Spleen (tissue), 11 donors: ENCODE measurements at regions not wholly inside any gene's neighbourhood (a gene's known extent, or its start where the extent isn't known, plus 50 kb on each side); places are given as distances from the start of the nearest gene placed in this dataset.

ENCODE experiments used
- DNase-seq: peaks from one replicate; pipeline ENCODE4 v3.0.0-alpha.2; 2020
- H3K27ac ChIP-seq, 8 donors: fragments of 200-600 bp; sonication (generic) in 7 of 8; 1 replicate in 4 of 8; 2 replicates in 4 of 8; pipeline versions ENCODE4 v1.5.0 to v1.8.0; 2016 to 2021; ENCODE audit warnings: inconsistent platforms in 4 of 8, mild to moderate bottlenecking in 4 of 8, moderate library complexity in 1 of 8
- H3K27me3 ChIP-seq, 7 donors: fragments of 200-600 bp; sonication (generic) in 6 of 7; replicated peaks in 1 of 7; 1 replicate in 4 of 7; 2 replicates in 3 of 7; pipeline versions ENCODE4 v1.5.0 to v1.8.0; 2016 to 2021; ENCODE audit warnings: inconsistent platforms in 3 of 7, mild to moderate bottlenecking in 1 of 7
- H3K36me3 ChIP-seq, 6 donors: fragments of 200-600 bp; sonication (generic) in 5 of 6; 1 replicate in 4 of 6; 2 replicates in 2 of 6; pipeline versions ENCODE4 v1.5.0 to v1.8.0; 2016 to 2021; ENCODE audit warnings: inconsistent platforms in 2 of 6
- H3K4me1 ChIP-seq, 6 donors: fragments of 200-600 bp; sonication (generic) in 5 of 6; 1 replicate in 3 of 6; 2 replicates in 3 of 6; pipeline versions ENCODE4 v1.5.0 to v1.8.0; 2016 to 2021; ENCODE audit warnings: inconsistent platforms in 3 of 6
- H3K4me3 ChIP-seq, 8 donors: fragments of 200-600 bp; sonication (generic) in 7 of 8; 1 replicate in 4 of 8; 2 replicates in 4 of 8; pipeline versions ENCODE4 v1.5.0 to v1.8.0; 2016 to 2021; ENCODE audit warnings: inconsistent platforms in 4 of 8, mild to moderate bottlenecking in 4 of 8, moderate library complexity in 2 of 8
- H3K9me3 ChIP-seq, 8 donors: fragments of 200-600 bp; sonication (generic) in 7 of 8; 1 replicate in 4 of 8; 2 replicates in 4 of 8; pipeline versions ENCODE4 v1.5.0 to v1.8.0; 2016 to 2021; ENCODE audit warnings: inconsistent platforms in 4 of 8
- CTCF ChIP-seq, 11 experiments: fragments of 200-600 bp in 7 of 11; fragments of 450-650 bp in 4 of 11; sonication (generic) in 4 of 11; IDR thresholded peaks in 8 of 11; conservative IDR thresholded peaks in 3 of 11; 1 replicate in 7 of 11; 2 replicates in 4 of 11; pipeline versions ENCODE4 v1.4.0 to v1.8.0; 2016 to 2021; ENCODE audit warnings: antibody characterized with exemption in 11 of 11, inconsistent platforms in 4 of 11, mild to moderate bottlenecking in 1 of 11
- POLR2A ChIP-seq, 3 donors: fragments of 450-650 bp; IDR thresholded peaks; one replicate each; pipeline ENCODE4 v1.5.1; 2017; ENCODE audit warnings: antibody characterized with exemption in 3 of 3, mild to moderate bottlenecking in 1 of 3
- POLR2AphosphoS5 ChIP-seq, 3 donors: sonication (generic); formaldehyde crosslinking; IDR thresholded peaks; one replicate each; pipeline ENCODE4 v1.5.1; 2017; ENCODE audit warnings: antibody characterized with exemption in 3 of 3
- WGBS, 5 donors: extraction: QIAGEN DNeasy Blood & Tissue Kit in 3 of 5; methylation state at CpG; one replicate each; pipeline versions ENCODE4 v1.1.5 to v1.1.7; 2013 to 2018; 5-methylcytosine and 5-hydroxymethylcytosine counted together
- intact Hi-C: fragments of 100-400 bp; cut with DNase I; formaldehyde crosslinking; loops from one replicate; pipeline ENCODE4 v1.15.0; 2023; ENCODE audit warnings: low total_unique reads
- donor health status: healthy with polysubstance abuse.
- donor health status: DM: no; HTN: no; CAD: no; lungs with moderate emphysema.
- donor health status: DM: no; HTN: no; CAD: no.
- donor health status: Bipolar disorder and iron deficiency.
- donor health status: healthy.
- donor health status: DM: no; HTN: no; CAD: no.
- donor health status: DM: yes; HTN: yes; CAD: no.

GRCh38 chr2:33933203-33933602, 334.1 kb upstream of the FAM98A start:
- no peaks in the 10 kb centered on the region for H3K9me3 ChIP-seq
- no peaks in the 10 kb centered on the region for H3K27me3 ChIP-seq
- DNase-seq: no peak
- no peaks in the 10 kb centered on the region for H3K36me3 ChIP-seq
- no peak overlapping the region for H3K27ac ChIP-seq
- H3K4me1 ChIP-seq: no peaks in the 10 kb centered on the region
- intact Hi-C loops: no loop called here
- TF ChIP-seq POLR2A (IDR thresholded peaks at IDR 0.05): no peak
- no peak for TF ChIP-seq POLR2AphosphoS5 (IDR thresholded peaks at IDR 0.05)
- H3K4me3 ChIP-seq: no peak overlapping the region

- no peak for TF ChIP-seq CTCF (IDR thresholded peaks at IDR 0.05 in 8 of 11, conservative IDR thresholded peaks at IDR 0.05 in 3 of 11)
- TF ChIP-seq POLR2AphosphoS5 (IDR thresholded peaks at IDR 0.05): no peak
- no peak for TF ChIP-seq POLR2A (IDR thresholded peaks at IDR 0.05)
- DNase-seq: no peak
- intact Hi-C loops: no loop called here
- H3K9me3 ChIP-seq: no peaks in the 10 kb centered on the region
- no peak overlapping the region for H3K27ac ChIP-seq
- H3K4me1 ChIP-seq: no peaks in the 10 kb centered on the region
- no peaks in the 10 kb centered on the region for H3K36me3 ChIP-seq
- 86 to 90% (median 88%) methylated on average over 3 of the region's 3 CpGs for WGBS, 5 donors
- H3K4me3 ChIP-seq: no peak overlapping the region
- no peaks in the 10 kb centered on the region for H3K27me3 ChIP-seq
Observed at GRCh38 chr2:33931164-33931563, 332.1 kb upstream of the FAM98A start.

- Histone ChIP-seq H3K4me1 (no peaks in the 10 kb centered on the region), H3K4me3 (no peak overlapping the region), H3K27me3 (no peaks in the 10 kb centered on the region), H3K9me3 (no peaks in the 10 kb centered on the region), H3K27ac (no peak overlapping the region), H3K36me3 (no peaks in the 10 kb centered on the region)
- no peak for DNase-seq
- no peak for TF ChIP-seq CTCF (IDR thresholded peaks at IDR 0.05 in 8 of 11, conservative IDR thresholded peaks at IDR 0.05 in 3 of 11)
- no peak for TF ChIP-seq POLR2AphosphoS5 (IDR thresholded peaks at IDR 0.05)
- TF ChIP-seq POLR2A (IDR thresholded peaks at IDR 0.05): no peak
- intact Hi-C loops: no loop called here
- 73 to 87% (median 84%) methylated on average over 4 of the region's 4 CpGs for WGBS, 5 donors
Observed at GRCh38 chr2:33929467-33929866, 330.4 kb upstream of the FAM98A start.

- H3K27me3 ChIP-seq: no peaks in the 10 kb centered on the region
- H3K4me1 ChIP-seq: no peaks in the 10 kb centered on the region
- WGBS, 5 donors: 81 to 95% (median 84%) methylated on average over 1 of the region's 1 CpG
- DNase-seq: no peak
- no peak for TF ChIP-seq CTCF (IDR thresholded peaks at IDR 0.05 in 8 of 11, conservative IDR thresholded peaks at IDR 0.05 in 3 of 11)
- TF ChIP-seq POLR2A (IDR thresholded peaks at IDR 0.05): no peak
- no peaks in the 10 kb centered on the region for H3K36me3 ChIP-seq
- intact Hi-C loops: no loop called here
- H3K4me3 ChIP-seq: no peak overlapping the region
- H3K27ac ChIP-seq: no peak overlapping the region
- no peaks in the 10 kb centered on the region for H3K9me3 ChIP-seq
Observed at GRCh38 chr2:33927756-33928155, 328.7 kb upstream of the FAM98A start.

GRCh38 chr2:33925311-33925710, 326.2 kb upstream of the FAM98A start:
- H3K27ac ChIP-seq: no peak overlapping the region
- DNase-seq: no peak
- H3K4me1 ChIP-seq: no peaks in the 10 kb centered on the region
- no peaks in the 10 kb centered on the region for H3K9me3 ChIP-seq
- TF ChIP-seq CTCF (IDR thresholded peaks at IDR 0.05 in 8 of 11, conservative IDR thresholded peaks at IDR 0.05 in 3 of 11) (no peak), POLR2AphosphoS5 (IDR thresholded peaks at IDR 0.05) (no peak), POLR2A (IDR thresholded peaks at IDR 0.05) (no peak)
- H3K27me3 ChIP-seq: no peaks in the 10 kb centered on the region
- WGBS, 5 donors: 72 to 80% (median 76%) methylated on average over 1 of the region's 1 CpG
- H3K36me3 ChIP-seq: no peaks in the 10 kb centered on the region
- intact Hi-C loops: no loop called here
- H3K4me3 ChIP-seq: no peak overlapping the region
